ENCODE measurements at regions not wholly inside any gene's neighbourhood (a gene's known extent, or its start where the extent isn't known, plus 50 kb on each side); places are given as distances from the start of the nearest gene placed in this dataset.
"Not testable (repeated sequence)": the region's sequence is repeated elsewhere in the genome, so short reads cannot be mapped to it uniquely, and the experiment has no call there.

DNA sequence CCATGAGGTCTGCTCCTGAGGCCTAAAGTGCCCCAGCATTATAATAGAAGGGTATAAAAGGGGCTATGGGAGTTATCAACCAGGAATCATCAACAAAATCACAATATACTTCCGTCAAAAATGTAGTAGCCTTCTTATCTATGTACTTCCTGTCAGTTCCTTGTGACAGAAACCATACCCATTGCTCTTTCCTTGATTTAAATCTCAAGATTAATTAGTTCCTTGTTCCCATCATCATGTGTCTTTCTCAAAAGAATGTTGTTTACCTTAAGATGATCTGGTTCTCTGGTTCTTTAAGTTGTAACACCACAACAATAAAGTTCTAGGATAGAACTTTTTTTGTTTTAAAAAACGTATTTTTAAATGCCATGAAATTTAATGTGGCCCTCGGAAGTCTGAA is 833.3 kb downstream of the LTN1 start:
- no peak for DNase-seq

DNA sequence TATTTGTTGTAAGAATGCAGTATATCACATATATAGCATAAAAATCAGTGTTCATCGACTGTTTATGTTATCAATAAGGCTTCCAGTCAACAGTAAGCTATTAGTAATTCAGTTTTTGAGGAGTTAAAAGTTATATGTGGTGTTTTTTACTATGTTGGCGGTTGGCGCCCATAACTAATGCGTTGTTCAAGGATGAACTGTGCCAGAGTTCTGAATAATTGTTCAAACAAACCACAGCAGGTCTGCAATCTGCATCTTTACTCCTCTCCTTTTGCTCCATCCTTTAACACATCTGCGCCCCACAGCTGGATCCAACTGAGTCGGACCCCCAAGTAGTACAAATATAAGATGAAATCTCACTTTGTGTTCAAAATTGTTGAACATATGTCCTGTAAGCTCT is 836.1 kb downstream of the LTN1 start:
- no peak for DNase-seq

DNA sequence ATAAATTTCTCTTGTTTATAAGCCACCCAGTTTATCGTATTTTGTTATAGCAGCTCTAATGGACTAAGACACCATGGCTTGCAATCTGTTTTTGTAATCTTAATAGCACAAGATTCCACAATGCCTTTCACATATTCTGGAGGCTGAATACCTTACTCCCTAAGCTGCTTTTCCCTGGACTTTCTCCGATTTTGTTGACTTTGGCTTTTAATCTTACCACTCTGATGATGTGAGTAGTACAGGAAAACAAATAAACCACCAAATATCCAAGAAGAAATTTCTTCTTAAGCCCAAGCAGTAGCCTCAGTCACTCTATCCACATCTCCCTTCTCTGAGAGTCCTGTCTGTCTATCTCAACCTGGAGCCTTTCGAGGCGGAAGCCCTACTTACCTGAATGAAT is 838.6 kb downstream of the LTN1 start:
- DNase-seq, result no peak

DNA sequence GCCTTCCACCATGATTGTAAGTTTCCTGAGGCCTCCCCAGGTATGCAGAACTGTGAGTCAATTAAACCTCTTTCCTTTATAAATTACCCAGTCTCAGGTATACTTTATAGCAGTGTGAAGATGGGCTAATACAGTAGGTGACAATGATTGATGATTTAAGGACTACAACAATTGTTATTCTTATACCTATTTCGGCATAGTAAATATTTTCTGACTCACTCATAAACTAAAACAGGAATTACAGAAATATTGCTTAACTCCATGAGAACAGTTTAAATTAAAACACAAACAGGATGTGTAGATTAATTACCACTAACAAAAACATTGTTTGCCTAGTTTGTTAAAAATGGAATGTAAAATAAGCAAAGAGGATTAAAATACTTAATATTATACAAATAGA is 839.9 kb downstream of the LTN1 start:
- no peak for DNase-seq

DNA sequence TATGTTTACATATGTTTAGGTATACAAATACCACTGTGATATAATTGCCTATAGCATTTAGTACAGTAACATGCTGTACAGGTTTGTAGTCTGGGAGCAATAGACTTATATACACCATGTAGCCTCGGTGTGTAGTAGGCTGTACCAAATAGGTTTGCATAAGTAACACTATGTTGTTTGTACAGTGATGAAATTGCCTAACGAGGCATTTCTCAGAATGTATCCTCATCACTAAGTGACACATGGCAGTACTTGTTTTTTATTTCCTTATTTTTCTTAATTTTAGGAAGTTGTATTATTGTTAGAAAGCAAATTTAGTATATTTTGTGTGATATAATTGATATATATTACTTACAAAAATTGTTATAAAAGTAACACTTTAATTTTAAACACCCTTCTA is 840.9 kb downstream of the LTN1 start:
- DNase-seq, result no peak

DNA sequence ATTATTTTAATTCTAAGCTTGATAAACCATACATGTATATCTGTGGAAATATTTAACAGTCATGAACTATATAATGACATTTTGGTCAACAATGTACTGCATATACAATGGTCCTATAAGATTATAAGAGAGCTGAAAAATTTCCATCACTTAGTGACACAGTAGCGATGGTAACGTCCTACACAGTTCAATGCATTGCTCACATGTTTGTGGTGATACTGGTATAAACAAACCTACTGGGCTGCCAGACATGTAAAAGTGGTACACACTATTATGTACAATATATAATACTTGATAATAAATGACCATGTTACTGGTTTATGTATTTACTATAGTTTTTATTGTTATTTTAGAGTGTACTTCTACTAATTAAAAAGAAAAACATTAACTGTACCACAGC is 841.9 kb downstream of the LTN1 start:
- DNase-seq, result no peak

DNA sequence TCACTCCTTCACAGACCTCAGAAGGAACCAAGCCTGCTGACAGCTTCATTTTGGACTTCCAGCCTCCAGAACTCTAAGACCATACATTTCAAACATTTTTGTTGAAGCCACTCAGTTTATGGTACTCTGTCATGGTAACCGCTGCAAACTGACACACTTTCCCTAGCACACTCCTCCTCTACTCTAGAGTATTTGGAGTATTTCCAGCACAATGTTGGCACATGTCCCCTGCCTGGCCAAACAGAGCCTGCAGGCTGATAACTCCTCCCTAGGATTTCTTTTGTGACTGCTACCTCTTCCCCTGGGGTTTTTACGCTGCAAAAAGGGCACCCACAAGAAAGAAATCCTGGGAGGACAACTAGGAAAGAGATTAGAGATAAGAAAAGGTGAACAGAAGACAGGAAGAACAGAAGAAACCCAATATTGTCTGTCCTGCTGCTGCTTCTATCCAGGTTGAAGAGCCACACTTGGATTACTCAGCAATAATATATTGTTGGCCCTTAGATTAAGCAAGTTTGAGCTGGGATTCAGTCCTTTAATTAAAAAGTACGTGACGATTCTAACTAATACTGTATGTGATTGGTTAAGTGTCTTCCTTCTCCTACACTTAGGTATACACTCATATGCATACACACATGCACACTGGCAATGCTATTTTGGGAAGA is 844.1 kb downstream of the LTN1 start:
- DNase-seq, result no peak

DNA sequence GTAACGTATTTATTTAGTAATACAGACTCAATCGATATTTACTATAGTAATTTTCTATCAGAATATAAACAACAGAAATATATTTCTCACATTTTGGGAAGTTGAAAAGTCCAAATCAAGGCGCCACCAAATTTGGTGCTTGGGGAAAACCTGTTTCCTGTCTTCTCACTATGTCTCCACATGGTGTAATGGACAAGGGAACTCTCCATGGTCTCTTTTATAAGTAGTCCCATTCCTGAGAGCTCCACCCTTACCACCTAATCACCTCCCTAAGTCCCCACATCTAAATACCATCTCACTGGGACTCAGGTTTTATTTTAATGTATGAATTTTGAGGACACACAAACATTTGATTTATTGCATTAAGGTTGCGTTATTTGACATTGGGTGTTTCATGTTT is 848.0 kb downstream of the LTN1 start:
- no peak for DNase-seq

DNA sequence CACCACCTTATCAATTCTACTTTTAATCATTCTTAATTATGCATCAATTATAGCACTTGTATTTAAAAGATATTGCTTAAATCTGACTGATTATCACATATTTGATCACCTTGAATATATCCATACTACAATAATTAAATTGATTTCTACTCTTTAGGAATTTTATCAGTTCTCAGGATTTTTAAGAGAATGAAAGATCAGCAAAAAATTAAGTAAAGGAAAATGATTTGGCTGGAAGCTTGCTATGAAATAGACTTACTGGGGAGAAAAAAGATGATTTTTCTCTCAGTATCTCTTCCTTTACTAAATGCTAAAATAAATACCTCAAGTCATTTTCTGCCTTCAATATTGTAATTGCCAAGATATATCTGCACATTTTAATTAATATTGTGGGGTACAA is 848.6 kb downstream of the LTN1 start:
- DNase-seq, result no peak

DNA sequence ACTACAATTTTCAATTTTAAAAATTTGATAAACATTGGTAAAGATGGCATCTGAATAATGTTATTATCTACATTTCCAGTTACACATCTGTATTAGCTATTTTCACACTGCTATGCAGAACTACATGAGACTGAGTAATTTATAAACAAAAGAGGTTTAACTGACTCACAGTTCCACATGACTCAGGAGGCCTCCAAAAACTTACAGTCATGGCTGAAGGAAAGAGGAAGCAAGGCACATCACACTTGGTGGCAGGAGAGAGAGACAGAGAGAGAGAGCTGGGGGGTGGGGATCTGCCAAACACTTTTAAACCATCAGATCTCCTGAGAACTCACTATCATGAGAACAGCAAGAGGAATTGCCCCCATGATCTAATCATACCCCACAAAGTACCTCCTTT is 850.0 kb downstream of the LTN1 start:
- no peak for DNase-seq

DNA sequence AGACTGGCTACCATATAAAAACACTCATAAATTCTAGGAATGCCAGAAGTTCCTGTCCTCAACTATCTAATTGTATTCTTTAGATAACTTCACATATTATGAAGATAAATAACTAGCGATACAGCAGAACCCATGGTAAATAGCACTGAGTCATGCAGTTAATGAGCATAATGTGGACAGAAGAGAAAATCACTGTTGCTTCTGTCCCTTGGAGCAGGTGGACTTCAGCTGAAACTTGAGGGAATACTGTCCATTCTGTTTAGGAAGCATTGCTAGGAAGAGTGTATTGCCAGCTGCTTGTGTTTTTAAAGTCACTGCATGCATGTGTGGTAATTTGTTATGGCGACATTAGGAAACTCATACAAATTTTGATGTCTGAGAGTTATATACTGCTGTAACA is 854.4 kb downstream of the LTN1 start:
- DNase-seq, result no peak

DNA sequence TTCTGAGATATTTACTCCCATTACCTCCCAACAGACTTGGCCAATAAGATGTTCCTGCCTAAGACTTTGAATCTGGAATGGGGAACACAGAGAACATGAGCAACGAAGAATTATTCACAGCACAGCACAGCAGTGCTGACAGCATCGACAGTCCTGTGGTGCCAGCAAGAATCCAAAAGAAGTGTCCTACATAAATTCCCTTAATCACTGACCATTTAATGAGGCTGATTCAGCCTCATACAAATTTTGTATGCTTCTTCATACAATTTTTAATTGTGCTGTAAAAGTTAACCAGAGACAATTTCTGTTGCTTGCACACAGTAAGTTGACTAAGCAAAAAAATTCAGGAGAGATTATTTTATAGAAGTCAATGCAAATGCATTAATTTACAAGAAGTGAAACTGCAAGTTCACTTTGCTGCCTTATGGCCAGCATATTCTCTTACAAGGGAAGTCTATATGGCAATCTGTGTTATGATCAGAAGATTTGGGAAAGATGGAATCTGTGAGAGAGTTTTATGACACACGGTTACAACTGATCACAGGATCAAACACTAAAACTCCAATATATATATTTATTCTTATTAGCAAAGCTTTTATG is 855.9 kb downstream of the LTN1 start:
- no peak for DNase-seq

DNA sequence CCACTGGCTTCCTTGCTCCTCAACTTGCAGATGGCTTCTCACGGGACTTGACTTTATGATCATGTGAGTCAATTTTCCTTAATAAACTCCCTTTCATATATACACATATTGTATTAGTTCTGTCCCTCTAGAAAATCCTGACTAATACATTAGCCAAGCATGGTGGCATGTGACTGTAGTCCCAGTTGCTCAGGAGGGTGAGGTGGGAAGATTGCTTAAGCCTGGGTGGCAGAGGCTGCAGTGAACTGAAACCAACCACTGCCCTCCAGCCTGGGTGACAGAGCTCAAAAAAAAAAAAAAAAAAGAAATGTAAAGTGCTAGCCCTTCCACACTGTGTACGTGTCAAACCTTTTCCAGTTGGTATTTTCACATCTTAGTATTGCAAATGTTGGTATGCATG is 857.0 kb downstream of the LTN1 start:
- DNase-seq, result no peak

DNA sequence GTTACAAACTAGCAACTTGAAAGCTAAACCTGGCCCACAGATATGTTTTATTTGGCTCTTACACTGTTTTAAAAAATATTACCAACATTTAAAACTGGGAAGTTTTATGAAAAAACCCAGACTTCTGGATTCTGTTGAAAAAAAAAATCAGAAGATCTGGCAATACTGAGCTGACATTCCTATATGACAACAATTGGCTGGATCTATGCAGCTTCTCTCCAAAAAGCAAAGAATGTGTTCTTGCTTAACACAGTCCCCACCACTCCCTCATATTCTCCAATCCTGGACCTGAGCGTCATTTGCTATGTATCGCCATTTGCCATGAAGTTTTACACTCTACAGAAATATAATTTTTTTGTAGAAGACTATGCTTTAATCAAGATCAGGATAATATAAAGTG is 859.6 kb downstream of the LTN1 start:
- DNase-seq, result no peak

DNA sequence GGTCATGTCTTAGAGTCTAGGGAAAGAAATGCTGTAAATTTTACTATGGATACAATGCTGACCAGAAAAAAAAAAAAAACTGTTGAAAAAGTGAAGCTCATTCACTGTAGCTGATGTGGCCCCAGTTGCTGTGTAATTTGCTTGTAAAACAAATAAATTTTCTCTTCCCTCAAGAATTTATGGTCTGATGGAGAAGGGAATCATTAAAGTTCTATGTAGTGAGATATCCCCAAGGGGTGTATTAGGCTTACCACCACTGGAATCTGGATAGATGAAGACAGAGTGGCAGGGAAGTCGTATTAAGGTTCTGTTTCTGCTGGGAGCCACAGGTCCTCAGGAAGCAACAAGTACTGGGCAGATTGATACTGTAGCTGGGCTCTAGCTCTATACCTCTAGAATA is 860.0 kb downstream of the LTN1 start:
- no peak for DNase-seq

DNA sequence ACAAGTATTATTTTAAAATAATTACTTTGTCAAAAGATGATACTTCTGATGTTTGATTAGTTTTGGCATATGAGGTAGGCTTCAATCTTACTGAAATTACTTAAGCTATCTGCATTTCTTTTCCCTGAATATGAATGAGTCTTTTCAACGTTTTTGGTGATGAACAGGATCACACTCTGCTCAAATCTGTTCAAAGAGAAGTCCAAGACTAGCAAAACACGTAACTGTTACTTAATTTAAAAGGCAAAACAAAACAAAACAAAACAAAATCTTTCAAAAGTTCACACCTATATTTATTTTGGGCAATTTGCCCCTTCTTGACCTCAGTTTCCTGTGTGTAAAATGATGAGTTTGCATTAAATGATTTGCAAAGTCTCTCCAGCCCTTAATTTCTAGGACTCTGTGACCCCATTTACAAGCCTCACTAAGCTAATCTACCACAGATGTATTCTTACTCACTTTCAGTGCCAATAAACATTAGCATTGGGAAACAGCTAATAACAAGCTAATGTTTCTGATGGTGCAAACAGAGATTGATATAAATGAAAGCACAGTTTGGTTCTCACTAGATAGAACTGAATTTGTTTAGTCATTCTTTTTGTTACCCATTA is 865.4 kb downstream of the LTN1 start:
- DNase-seq, result no peak

DNA sequence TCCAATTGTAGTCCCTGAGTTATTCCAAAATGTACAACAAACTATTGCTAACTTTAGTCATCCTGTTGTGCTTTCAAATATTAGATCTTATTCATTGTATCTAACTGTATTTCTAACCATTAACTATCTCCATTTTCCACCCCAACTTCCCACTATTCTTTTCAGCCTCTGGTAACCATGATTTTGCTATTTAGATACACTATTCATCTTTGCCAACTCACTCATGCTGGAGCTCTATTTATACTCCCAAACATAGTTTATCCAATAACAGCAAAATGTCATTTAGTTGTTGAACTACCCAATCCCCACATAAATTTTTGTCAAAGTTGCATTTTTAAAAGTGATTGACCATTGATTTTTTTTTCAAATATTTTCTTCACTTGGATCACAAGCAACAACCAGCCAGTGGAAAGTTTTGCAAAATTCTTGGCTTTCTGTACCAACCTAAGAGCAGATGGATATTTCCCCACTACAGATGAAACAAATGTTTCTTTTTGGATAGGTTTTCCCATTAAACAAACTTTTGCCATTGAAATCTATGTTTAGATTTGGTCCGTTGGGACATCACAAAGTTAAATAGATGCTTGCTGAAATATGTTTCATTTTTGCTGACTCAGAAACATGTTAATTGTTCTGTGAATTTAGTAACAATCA is 866.0 kb downstream of the LTN1 start:
- DNase-seq, result no peak

DNA sequence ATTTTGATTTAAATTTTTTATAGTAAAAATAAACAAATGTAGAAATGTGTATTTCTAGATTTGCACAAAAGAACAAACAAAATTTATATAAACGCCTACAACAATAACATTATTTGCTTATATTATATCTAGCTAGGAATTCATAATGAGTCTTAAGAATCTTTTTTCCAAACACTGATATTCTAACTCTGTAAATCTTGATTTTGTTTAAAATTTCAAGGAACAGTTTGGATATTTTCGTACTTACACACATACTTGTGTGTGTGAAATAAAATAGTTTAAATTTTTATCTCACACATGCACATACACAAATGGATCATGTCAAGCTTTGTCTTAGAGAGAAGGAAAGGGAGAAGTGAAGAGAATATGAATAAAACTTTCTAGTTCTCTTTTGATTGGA is 868.1 kb downstream of the LTN1 start:
- no peak for DNase-seq

DNA sequence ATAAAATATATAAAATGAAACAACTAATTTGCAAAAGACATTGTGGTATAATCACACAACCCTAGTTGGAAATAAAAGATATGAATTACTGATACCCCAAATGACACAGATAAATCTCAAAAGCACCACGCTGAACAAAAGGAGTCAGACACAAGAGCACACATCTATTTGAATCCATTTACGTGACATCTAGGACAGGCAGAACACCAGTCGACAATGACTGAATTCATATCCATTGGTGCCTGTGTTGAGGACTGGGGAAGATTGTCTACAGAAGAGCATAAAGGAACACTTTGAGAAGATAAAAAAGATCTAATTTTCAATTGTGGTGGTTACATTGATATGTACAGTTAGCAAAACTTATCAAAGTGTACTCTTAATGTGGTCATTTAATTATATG is 874.1 kb downstream of the LTN1 start:
- no peak for DNase-seq

DNA sequence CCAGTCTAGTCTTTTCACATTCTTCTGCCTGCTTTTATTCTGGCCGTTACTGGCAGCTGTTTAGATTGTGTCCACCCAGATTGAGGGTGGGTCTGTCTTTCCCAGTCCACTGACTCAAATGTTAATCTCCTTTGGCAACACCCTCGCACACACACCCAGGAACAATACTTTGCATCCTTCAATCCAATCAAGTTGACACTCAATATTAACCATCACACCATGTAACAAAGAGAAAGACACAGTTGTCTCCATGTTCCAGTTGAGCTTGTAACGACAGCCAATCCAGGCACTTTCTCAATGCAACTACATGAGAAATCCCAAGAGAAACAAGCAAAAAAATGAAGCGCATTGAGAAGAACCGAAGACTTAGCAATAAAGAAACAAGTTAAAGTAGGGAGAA is 877.7 kb downstream of the LTN1 start:
- DNase-seq, result not testable (repeated sequence)

DNA sequence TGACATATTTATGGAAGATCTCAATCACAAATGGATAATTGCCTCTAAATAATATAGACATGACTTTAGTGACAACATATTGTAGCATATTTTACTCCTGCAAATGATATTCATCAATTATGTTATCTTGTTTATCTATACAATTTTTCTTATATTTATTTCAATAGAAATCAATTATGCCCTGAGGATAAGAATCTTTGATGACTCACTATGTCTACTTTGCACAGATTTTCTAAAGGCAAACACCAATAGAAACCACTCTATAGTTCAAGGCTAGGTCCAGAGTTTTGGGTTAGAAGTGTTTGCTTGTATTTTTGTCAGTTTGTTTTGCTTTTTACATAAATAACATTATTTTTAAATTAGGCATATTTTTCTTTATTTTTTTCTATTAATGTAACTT is 879.0 kb downstream of the LTN1 start:
- DNase-seq, result no peak

DNA sequence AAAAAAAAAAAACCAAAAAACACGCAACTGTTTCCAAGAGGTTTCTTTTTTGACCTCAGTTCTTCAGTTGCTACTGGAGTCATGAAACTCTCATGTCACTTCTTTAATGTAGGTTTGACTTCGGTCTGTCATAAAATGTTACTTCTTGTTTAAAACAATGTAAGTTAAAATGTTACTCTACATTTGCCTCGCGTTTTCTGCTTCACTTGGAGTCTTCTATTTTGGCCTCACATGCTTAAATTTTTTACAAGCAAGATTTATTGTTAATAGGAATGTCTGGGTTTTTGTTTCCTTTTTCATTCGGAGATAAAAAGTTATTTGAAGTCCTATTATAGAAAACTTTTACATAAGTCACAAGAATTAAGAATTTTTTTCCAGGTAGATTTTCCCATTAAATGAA is 880.2 kb downstream of the LTN1 start:
- no peak for DNase-seq

DNA sequence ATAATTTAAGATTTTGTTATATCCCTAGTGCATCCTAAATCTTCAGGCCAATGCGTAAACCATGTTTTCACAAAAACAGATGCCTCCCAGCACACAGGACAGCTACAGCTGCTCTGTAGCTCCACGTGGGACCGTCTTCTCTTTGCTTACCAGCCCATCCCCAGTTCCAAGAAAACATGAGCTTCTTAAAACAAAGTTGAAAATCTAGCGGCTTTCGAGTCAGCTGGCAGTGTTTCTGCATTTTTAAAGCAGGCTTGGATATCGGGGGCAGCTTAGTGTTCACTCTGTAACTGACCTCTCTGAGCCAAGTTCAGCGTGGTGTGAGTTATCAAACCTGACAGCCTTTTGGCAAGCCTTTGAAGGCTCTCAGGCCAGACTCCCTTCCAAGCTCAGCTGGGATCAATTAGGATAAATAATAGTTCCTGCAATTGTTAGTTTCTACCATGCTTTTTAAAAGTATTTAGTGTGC is 881.5 kb downstream of the LTN1 start:
- no peak for DNase-seq

DNA sequence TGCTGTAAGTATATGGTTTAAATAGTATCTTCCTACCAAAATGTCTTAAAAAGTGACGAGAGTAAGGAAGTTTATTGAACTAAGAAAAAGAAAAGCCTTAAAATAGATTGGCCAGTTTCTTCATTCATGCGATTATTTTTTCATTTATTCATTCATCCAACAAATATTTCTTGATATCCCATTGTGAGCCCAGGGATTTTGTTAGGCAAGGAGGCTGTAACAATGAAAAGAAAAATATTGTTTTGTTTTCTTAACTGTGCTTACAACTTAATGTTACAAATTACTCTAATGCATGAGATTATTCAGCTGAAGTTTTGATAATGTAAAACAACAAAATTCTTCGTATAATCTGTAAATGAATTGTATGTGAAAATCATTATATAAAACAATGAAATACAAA is 882.0 kb downstream of the LTN1 start:
- no peak for DNase-seq

Measured in T-helper 1 cell (primary cell).